CD4-positive, alpha-beta memory T cell (primary cell): ENCODE measurements at regions not wholly inside any gene's neighbourhood (a gene's known extent, or its start where the extent isn't known, plus 50 kb on each side); places are given as distances from the start of the nearest gene placed in this dataset.

Source experiments
- CTCF ChIA-PET: fragments of 350-600 bp; sonication (Branson Sonifier 250); formaldehyde crosslinking; loops from one replicate; lab custom pipeline; 2021; ENCODE audit warnings: inconsistent platforms; ENCODE audit not compliant: partially characterized antibody; lab: Charles Lee
- POLR2A ChIA-PET: fragments of 350-600 bp; sonication (Branson Sonifier 250); formaldehyde crosslinking; loops from one replicate; lab custom pipeline; 2021; ENCODE audit not compliant: partially characterized antibody; lab: Charles Lee
- DNase-seq, 5 donors: peaks; one replicate each; pipeline versions ENCODE4 v3.0.0 to v3.0.0-alpha.2; 2020 to 2022; ENCODE audit warnings: mixed read lengths in 1 of 5
- H3K27ac ChIP-seq: one replicate; pipeline ENCODE4 v1.7.0; 2013; ENCODE audit warnings: low read depth, low read length
- H3K27me3 ChIP-seq: 2 replicates; pipeline ENCODE4 v1.7.0; 2013; ENCODE audit warnings: mild to moderate bottlenecking, low read length, moderate library complexity; ENCODE audit not compliant: insufficient read depth
- H3K36me3 ChIP-seq: 2 replicates; pipeline ENCODE4 v1.7.0; 2013; ENCODE audit warnings: mild to moderate bottlenecking, low read length, moderate library complexity; ENCODE audit not compliant: insufficient read depth
- H3K4me1 ChIP-seq: 2 replicates; pipeline ENCODE4 v1.7.0; 2013; ENCODE audit warnings: mild to moderate bottlenecking, low read length, moderate library complexity; ENCODE audit not compliant: insufficient read depth
- H3K4me3 ChIP-seq, 2 donors: one replicate each; pipeline ENCODE4 v1.7.0; 2013; ENCODE audit warnings: low read length in 2 of 2, mild to moderate bottlenecking in 1 of 2
- H3K9me3 ChIP-seq, 2 donors: one replicate each; pipeline ENCODE4 v1.7.0; 2013; ENCODE audit warnings: low read length in 2 of 2, control low read depth in 1 of 2; ENCODE audit not compliant: control insufficient read depth in 1 of 2
- H3K27ac Mint-ChIP-seq, 7 donors: one replicate each; pipeline ENCODE4 v1.8.0; 2020 to 2021; ENCODE audit warnings: mixed read lengths in 7 of 7, mild to moderate bottlenecking in 6 of 7, inconsistent platforms in 3 of 7, moderate library complexity in 3 of 7
- H3K27me3 Mint-ChIP-seq, 2 donors: one replicate each; pipeline ENCODE4 v1.8.0; 2020 to 2021; ENCODE audit warnings: mixed read lengths in 2 of 2
- H3K36me3 Mint-ChIP-seq, 2 donors: one replicate each; pipeline ENCODE4 v1.8.0; 2020 to 2021; ENCODE audit warnings: mixed read lengths in 2 of 2, inconsistent platforms in 1 of 2, mild to moderate bottlenecking in 1 of 2
- H3K4me1 Mint-ChIP-seq, 4 donors: one replicate each; pipeline ENCODE4 v1.8.0; 2020 to 2021; ENCODE audit warnings: mixed read lengths in 4 of 4, mild to moderate bottlenecking in 1 of 4
- H3K4me3 Mint-ChIP-seq, 8 donors: one replicate each; pipeline ENCODE4 v1.8.0; 2020 to 2021; ENCODE audit warnings: mixed read lengths in 8 of 8, mild to moderate bottlenecking in 7 of 8, moderate library complexity in 6 of 8, inconsistent platforms in 3 of 8
- H3K9me3 Mint-ChIP-seq, 8 donors: one replicate each; pipeline ENCODE4 v1.8.0; 2020 to 2021; ENCODE audit warnings: mixed read lengths in 8 of 8, mild to moderate bottlenecking in 5 of 8, inconsistent platforms in 3 of 8, moderate library complexity in 1 of 8
- intact Hi-C: fragments of 100-400 bp; cut with micrococcal nuclease; formaldehyde crosslinking; loops from one replicate; pipeline ENCODE4 v1.15.1; 2023

- Histone ChIP-seq H3K27ac (no peak overlapping the region), H3K4me3 (no peak overlapping the region), H3K27me3 (no peaks in the 10 kb centered on the region), H3K4me1 (no peaks in the 10 kb centered on the region), H3K9me3 (no peaks in the 10 kb centered on the region), H3K36me3 (no peaks in the 10 kb centered on the region)
- DNase-seq: no peak
- ChIA-PET POLR2A (no interaction called here), CTCF (no interaction called here)
- Mint-ChIP-seq H3K4me1 (no peaks in the 10 kb centered on the region), H3K4me3 (no peak overlapping the region), H3K36me3 (no peaks in the 10 kb centered on the region), H3K9me3 (peaks cover 0 to 25% (median 9%) of the 10 kb centered on the region in 8 donors), H3K27ac (no peak overlapping the region), H3K27me3 (no peaks in the 10 kb centered on the region)
- intact Hi-C loops: no loop called here
Measured at GRCh38 chr2:104049981-104050380, 803.9 kb upstream of the POU3F3 start.

GRCh38 chr2:104050656-104051242 lies 803.2 kb upstream of the POU3F3 start:
- H3K36me3 Mint-ChIP-seq: no peaks in the 10 kb centered on the region
- DNase-seq: no peak
- H3K4me1 ChIP-seq: no peaks in the 10 kb centered on the region

GRCh38 chr2:104051766-104052165 lies 802.1 kb upstream of the POU3F3 start:
- Histone ChIP-seq H3K36me3 (no peaks in the 10 kb centered on the region), H3K27me3 (no peaks in the 10 kb centered on the region), H3K4me3 (no peak overlapping the region), H3K27ac (no peak overlapping the region), H3K4me1 (no peaks in the 10 kb centered on the region), H3K9me3 (no peaks in the 10 kb centered on the region)
- intact Hi-C loops: no loop called here
- POLR2A ChIA-PET: no interaction called here
- no peak for DNase-seq
- Mint-ChIP-seq H3K9me3 (peaks cover 0 to 27% (median 8%) of the 10 kb centered on the region in 8 donors), H3K4me1 (no peaks in the 10 kb centered on the region), H3K27me3 (no peaks in the 10 kb centered on the region), H3K36me3 (no peaks in the 10 kb centered on the region), H3K4me3 (no peak overlapping the region), H3K27ac (no peak overlapping the region)
- CTCF ChIA-PET: no interaction called here

More at GRCh38 chr2:104050656-104051242, 803.2 kb upstream of the POU3F3 start:
- intact Hi-C loops: no loop called here
- ChIA-PET POLR2A (no interaction called here), CTCF (no interaction called here)
- Histone ChIP-seq H3K27me3 (no peaks in the 10 kb centered on the region), H3K4me3 (no peak overlapping the region), H3K36me3 (no peaks in the 10 kb centered on the region), H3K9me3 (no peaks in the 10 kb centered on the region), H3K27ac (no peak overlapping the region)
- Mint-ChIP-seq H3K4me1 (no peaks in the 10 kb centered on the region), H3K9me3 (peaks cover 0 to 25% (median 9%) of the 10 kb centered on the region in 8 donors), H3K27me3 (no peaks in the 10 kb centered on the region), H3K27ac (no peak overlapping the region), H3K4me3 (no peak overlapping the region)

GRCh38 chr2:104052356-104052755 lies 801.6 kb upstream of the POU3F3 start:
- no peaks in the 10 kb centered on the region for H3K27me3 Mint-ChIP-seq
- H3K27me3 ChIP-seq: no peaks in the 10 kb centered on the region
- ChIA-PET POLR2A (no interaction called here), CTCF (no interaction called here)
- no peaks in the 10 kb centered on the region for H3K4me1 Mint-ChIP-seq
- peak in 1 of 5 donors; percentile 16 for DNase-seq
- no peaks in the 10 kb centered on the region for H3K36me3 Mint-ChIP-seq
- H3K4me3 Mint-ChIP-seq: no peak overlapping the region
- intact Hi-C loops: no loop called here
- no peak overlapping the region for H3K27ac Mint-ChIP-seq
- H3K36me3 ChIP-seq: no peaks in the 10 kb centered on the region
- H3K4me3 ChIP-seq: no peak overlapping the region
- peaks cover 0 to 24% (median 7%) of the 10 kb centered on the region in 8 donors for H3K9me3 Mint-ChIP-seq
- H3K9me3 ChIP-seq: no peaks in the 10 kb centered on the region
- no peak overlapping the region for H3K27ac ChIP-seq
- H3K4me1 ChIP-seq: no peaks in the 10 kb centered on the region

GRCh38 chr2:104056451-104056850 lies 797.5 kb upstream of the POU3F3 start:
- intact Hi-C loops: no loop called here
- Histone ChIP-seq H3K27me3 (no peaks in the 10 kb centered on the region), H3K4me3 (no peak overlapping the region), H3K9me3 (no peaks in the 10 kb centered on the region), H3K4me1 (no peaks in the 10 kb centered on the region), H3K36me3 (no peaks in the 10 kb centered on the region), H3K27ac (no peak overlapping the region)
- no peak for DNase-seq
- no peaks in the 10 kb centered on the region for H3K27me3 Mint-ChIP-seq
- no peaks in the 10 kb centered on the region for H3K4me1 Mint-ChIP-seq
- CTCF ChIA-PET: no interaction called here
- H3K36me3 Mint-ChIP-seq: no peaks in the 10 kb centered on the region
- H3K27ac Mint-ChIP-seq: no peak overlapping the region
- no peak overlapping the region for H3K4me3 Mint-ChIP-seq
- POLR2A ChIA-PET: no interaction called here
- peaks cover 0 to 19% (median 14%) of the 10 kb centered on the region in 8 donors for H3K9me3 Mint-ChIP-seq

- POLR2A ChIA-PET: no interaction called here
- Mint-ChIP-seq H3K4me1 (no peaks in the 10 kb centered on the region), H3K27ac (no peak overlapping the region), H3K4me3 (no peak overlapping the region), H3K9me3 (peaks cover 0 to 10% (median under 1%) of the 10 kb centered on the region in 8 donors), H3K27me3 (no peaks in the 10 kb centered on the region), H3K36me3 (no peaks in the 10 kb centered on the region)
- no peak for DNase-seq
- Histone ChIP-seq H3K4me3 (no peak overlapping the region), H3K27me3 (no peaks in the 10 kb centered on the region), H3K27ac (no peak overlapping the region), H3K4me1 (no peaks in the 10 kb centered on the region), H3K36me3 (no peaks in the 10 kb centered on the region), H3K9me3 (no peaks in the 10 kb centered on the region)
- CTCF ChIA-PET: no interaction called here
- intact Hi-C loops: no loop called here
Measured at GRCh38 chr2:104068665-104069064, 785.2 kb upstream of the POU3F3 start.

GRCh38 chr2:104077573-104077972 lies 776.3 kb upstream of the POU3F3 start:
- no peak overlapping the region for H3K27ac Mint-ChIP-seq
- Histone ChIP-seq H3K27me3 (no peaks in the 10 kb centered on the region), H3K4me3 (no peak overlapping the region), H3K4me1 (no peaks in the 10 kb centered on the region), H3K9me3 (no peaks in the 10 kb centered on the region), H3K27ac (no peak overlapping the region), H3K36me3 (no peaks in the 10 kb centered on the region)
- CTCF ChIA-PET: no interaction called here
- H3K27me3 Mint-ChIP-seq: no peaks in the 10 kb centered on the region
- no peaks in the 10 kb centered on the region for H3K36me3 Mint-ChIP-seq
- H3K4me1 Mint-ChIP-seq: no peaks in the 10 kb centered on the region
- peaks cover 0 to 30% (median 6%) of the 10 kb centered on the region in 8 donors for H3K9me3 Mint-ChIP-seq
- peak in 1 of 5 donors; percentile 32 for DNase-seq
- intact Hi-C loops: no loop called here
- POLR2A ChIA-PET: no interaction called here
- H3K4me3 Mint-ChIP-seq: no peak overlapping the region
